ENCODE measurements at regions not wholly inside any gene's neighbourhood (a gene's known extent, or its start where the extent isn't known, plus 50 kb on each side); places are given as distances from the start of the nearest gene placed in this dataset.
"Not testable (repeated sequence)": the region's sequence is repeated elsewhere in the genome, so short reads cannot be mapped to it uniquely, and the experiment has no call there.

GRCh38 chr6:81517455-81517854 lies 235.0 kb downstream of the TENT5A start:
- Mint-ChIP-seq H3K4me3 (ENCODE audit: unreplicated experiment) (no peak overlapping the region), H3K27ac (ENCODE audit: unreplicated experiment) (no peak overlapping the region), H3K9me3 (ENCODE audit: unreplicated experiment) (no peaks in the 10 kb centered on the region), H3K4me1 (ENCODE audit: low read depth, unreplicated experiment) (no peaks in the 10 kb centered on the region), H3K27me3 (ENCODE audit: unreplicated experiment) (no peaks in the 10 kb centered on the region), H3K36me3 (ENCODE audit: unreplicated experiment) (no peaks in the 10 kb centered on the region)
- DNase-seq: no peak
- no peak for TF ChIP-seq CTCF (IDR thresholded peaks at IDR 0.05; ENCODE audit: partially characterized antibody, unreplicated experiment)

- H3K27me3 Mint-ChIP-seq (ENCODE audit: unreplicated experiment): no peaks in the 10 kb centered on the region
- no peaks in the 10 kb centered on the region for H3K36me3 Mint-ChIP-seq (ENCODE audit: unreplicated experiment)
- DNase-seq: no peak
- no peak for TF ChIP-seq CTCF (IDR thresholded peaks at IDR 0.05; ENCODE audit: partially characterized antibody, unreplicated experiment)
- H3K4me3 Mint-ChIP-seq (ENCODE audit: unreplicated experiment): no peak overlapping the region
- H3K27ac Mint-ChIP-seq (ENCODE audit: unreplicated experiment): no peak overlapping the region
- H3K4me1 Mint-ChIP-seq (ENCODE audit: low read depth, unreplicated experiment): no peaks in the 10 kb centered on the region
- H3K9me3 Mint-ChIP-seq (ENCODE audit: unreplicated experiment): no peaks in the 10 kb centered on the region
Measured at GRCh38 chr6:81515562-81516453, 236.7 kb downstream of the TENT5A start.

- not testable (repeated sequence) for H3K27ac Mint-ChIP-seq (ENCODE audit: unreplicated experiment); H3K27me3 Mint-ChIP-seq (ENCODE audit: unreplicated experiment); H3K36me3 Mint-ChIP-seq (ENCODE audit: unreplicated experiment); H3K4me1 Mint-ChIP-seq (ENCODE audit: low read depth, unreplicated experiment); H3K9me3 Mint-ChIP-seq (ENCODE audit: unreplicated experiment); DNase-seq; H3K4me3 Mint-ChIP-seq (ENCODE audit: unreplicated experiment)
Measured at GRCh38 chr6:81514195-81514594, 238.3 kb downstream of the TENT5A start.

GRCh38 chr6:81511423-81511822 lies 241.1 kb downstream of the TENT5A start:
- H3K9me3 Mint-ChIP-seq (ENCODE audit: unreplicated experiment): no peaks in the 10 kb centered on the region

GRCh38 chr6:81495999-81496398 lies 256.5 kb downstream of the TENT5A start:
- no peak for DNase-seq
- Mint-ChIP-seq H3K4me1 (ENCODE audit: low read depth, unreplicated experiment) (no peaks in the 10 kb centered on the region), H3K27ac (ENCODE audit: unreplicated experiment) (no peak overlapping the region), H3K36me3 (ENCODE audit: unreplicated experiment) (no peaks in the 10 kb centered on the region), H3K27me3 (ENCODE audit: unreplicated experiment) (no peaks in the 10 kb centered on the region), H3K9me3 (ENCODE audit: unreplicated experiment) (peaks cover 1% of the 10 kb centered on the region), H3K4me3 (ENCODE audit: unreplicated experiment) (no peak overlapping the region)
- TF ChIP-seq CTCF (IDR thresholded peaks at IDR 0.05; ENCODE audit: partially characterized antibody, unreplicated experiment): no peak

More at GRCh38 chr6:81511423-81511822, 241.1 kb downstream of the TENT5A start:
- TF ChIP-seq CTCF (IDR thresholded peaks at IDR 0.05; ENCODE audit: partially characterized antibody, unreplicated experiment): no peak
- DNase-seq: no peak
- Mint-ChIP-seq H3K4me1 (ENCODE audit: low read depth, unreplicated experiment) (no peaks in the 10 kb centered on the region), H3K4me3 (ENCODE audit: unreplicated experiment) (no peak overlapping the region), H3K27ac (ENCODE audit: unreplicated experiment) (no peak overlapping the region), H3K36me3 (ENCODE audit: unreplicated experiment) (no peaks in the 10 kb centered on the region), H3K27me3 (ENCODE audit: unreplicated experiment) (no peaks in the 10 kb centered on the region)

All from glutamatergic neuron (in vitro differentiated cells).